PFSK-1 (cell line): ENCODE measurements at regions not wholly inside any gene's neighbourhood (a gene's known extent, or its start where the extent isn't known, plus 50 kb on each side); places are given as distances from the start of the nearest gene placed in this dataset.

Experiments
- FOXP2 ChIP-seq: optimal IDR thresholded peaks from 2 replicates; pipeline ENCODE3; 2011; ENCODE audit warnings: borderline replicate concordance, control low read depth, inconsistent platforms; ENCODE audit not compliant: insufficient read depth; ENCODE audit errors: extremely low read length, extremely low read depth
- POLR2AphosphoS5 ChIP-seq: IDR thresholded peaks from 2 replicates; pipeline ENCODE4 v1.6.1; 2012; ENCODE audit warnings: low read depth, mild to moderate bottlenecking, control low read depth, low read length, moderate library complexity
- REST ChIP-seq, 2 experiments: IDR thresholded peaks; 2 replicates each; pipeline versions ENCODE4 v1.6.1 to v1.8.0; 2011 to 2012; ENCODE audit warnings: low read depth in 2 of 2, low read length in 2 of 2, control low read depth in 1 of 2, inconsistent platforms in 1 of 2, mild to moderate bottlenecking in 1 of 2, moderate library complexity in 1 of 2; ENCODE audit not compliant: insufficient read depth in 1 of 2
- SIN3A ChIP-seq: IDR thresholded peaks from 2 replicates; pipeline ENCODE4 v1.6.1; 2012; ENCODE audit warnings: mild to moderate bottlenecking, low read length, moderate library complexity, borderline replicate concordance; ENCODE audit not compliant: insufficient read depth
- TAF1 ChIP-seq: IDR thresholded peaks from 2 replicates; pipeline ENCODE4 v1.6.1; 2012; ENCODE audit warnings: low read length, control low read depth, borderline replicate concordance; ENCODE audit not compliant: insufficient read depth

GRCh38 chr10:108688314-108688713 is 1235.0 kb downstream of the XPNPEP1 start:
- TF ChIP-seq POLR2AphosphoS5 (no peak), SIN3A (no peak), REST (IDR thresholded peaks at IDR 0.05; ENCODE audit: insufficient read depth in 1 of 2, low read depth in 2 of 2, low read length in 2 of 2) (no peak), FOXP2 (no peak)

GRCh38 chr10:108685863-108686531 is 1237.3 kb downstream of the XPNPEP1 start:
- no peak for TF ChIP-seq POLR2AphosphoS5
- no peak for TF ChIP-seq REST (IDR thresholded peaks at IDR 0.05; ENCODE audit: insufficient read depth in 1 of 2, low read depth in 2 of 2, low read length in 2 of 2)
- no peak for TF ChIP-seq FOXP2
- no peak for TF ChIP-seq TAF1

GRCh38 chr10:108684431-108684830 is 1238.9 kb downstream of the XPNPEP1 start:
- no peak for TF ChIP-seq REST (IDR thresholded peaks at IDR 0.05; ENCODE audit: insufficient read depth in 1 of 2, low read depth in 2 of 2, low read length in 2 of 2)
- TF ChIP-seq TAF1 = no peak
- TF ChIP-seq POLR2AphosphoS5 = no peak
- no peak for TF ChIP-seq FOXP2
- TF ChIP-seq SIN3A = no peak

GRCh38 chr10:108673741-108674140 is 1249.6 kb downstream of the XPNPEP1 start:
- TF ChIP-seq SIN3A (no peak), REST (IDR thresholded peaks at IDR 0.05; ENCODE audit: insufficient read depth in 1 of 2, low read depth in 2 of 2, low read length in 2 of 2) (no peak), FOXP2 (no peak), TAF1 (no peak), POLR2AphosphoS5 (no peak)

- TF ChIP-seq TAF1 = no peak
Observed at GRCh38 chr10:108663587-108663986, 1259.7 kb downstream of the XPNPEP1 start.
